Parathyroid adenoma (tissue), 2 donors: ENCODE measurements at regions not wholly inside any gene's neighbourhood (a gene's known extent, or its start where the extent isn't known, plus 50 kb on each side); places are given as distances from the start of the nearest gene placed in this dataset.

Source experiments
- H2AFZ ChIP-seq: fragments of 300-600 bp; sonication (generic); one replicate; pipeline ENCODE4 v1.7.0; 2017; ENCODE audit warnings: antibody characterized with exemption, mild to moderate bottlenecking
- H3K27ac ChIP-seq: fragments of 300-600 bp; sonication (generic); one replicate; pipeline ENCODE4 v1.7.0; 2017
- H3K27me3 ChIP-seq: fragments of 300-600 bp; sonication (generic); one replicate; pipeline ENCODE4 v1.7.0; 2017; ENCODE audit warnings: low read length; ENCODE audit not compliant: control insufficient read depth, insufficient read depth
- H3K36me3 ChIP-seq: fragments of 300-600 bp; sonication (generic); one replicate; pipeline ENCODE4 v1.7.0; 2017; ENCODE audit warnings: low read length; ENCODE audit not compliant: control insufficient read depth, insufficient read depth
- H3K4me1 ChIP-seq: fragments of 300-600 bp; sonication (generic); one replicate; pipeline ENCODE4 v1.7.0; 2017; ENCODE audit warnings: control low read depth
- H3K4me2 ChIP-seq: fragments of 300-600 bp; sonication (generic); one replicate; pipeline ENCODE4 v1.7.0; 2017; ENCODE audit warnings: low read length
- H3K4me3 ChIP-seq: fragments of 300-600 bp; sonication (generic); one replicate; pipeline ENCODE4 v1.7.0; 2017; ENCODE audit warnings: low read depth, low read length
- H3K79me2 ChIP-seq: fragments of 300-600 bp; sonication (generic); one replicate; pipeline ENCODE4 v1.7.0; 2017; ENCODE audit warnings: control low read depth
- H3K9ac ChIP-seq: fragments of 300-600 bp; sonication (generic); one replicate; pipeline ENCODE4 v1.7.0; 2017; ENCODE audit warnings: mild to moderate bottlenecking
- H3K9me3 ChIP-seq: fragments of 300-600 bp; sonication (generic); one replicate; pipeline ENCODE4 v1.7.0; 2017; ENCODE audit warnings: low read length; ENCODE audit not compliant: control insufficient read depth
- CTCF ChIP-seq: fragments of 300-600 bp; sonication (generic); IDR thresholded peaks from one replicate; pipeline ENCODE4 v1.7.0; 2017; ENCODE audit warnings: antibody characterized with exemption, mild to moderate bottlenecking
- donor health status: primary hyperparathyroidism.

GRCh38 chr9:31573561-31573960 is 810.9 kb upstream of the ACO1 start:
- Histone ChIP-seq H3K27ac (no peak overlapping the region), H3K9ac (no peak overlapping the region), H2AFZ (no peak overlapping the region), H3K36me3 (no peaks in the 10 kb centered on the region), H3K27me3 (no peaks in the 10 kb centered on the region), H3K9me3 (no peaks in the 10 kb centered on the region), H3K4me1 (no peaks in the 10 kb centered on the region), H3K79me2 (no peaks in the 10 kb centered on the region), H3K4me2 (no peak overlapping the region), H3K4me3 (no peak overlapping the region)
- no peak for TF ChIP-seq CTCF

GRCh38 chr9:31574006-31574765 is 810.3 kb upstream of the ACO1 start:
- Histone ChIP-seq H3K79me2 (no peaks in the 10 kb centered on the region), H3K27me3 (no peaks in the 10 kb centered on the region), H2AFZ (no peak overlapping the region), H3K27ac (no peak overlapping the region), H3K36me3 (no peaks in the 10 kb centered on the region), H3K9ac (no peak overlapping the region), H3K4me2 (no peak overlapping the region), H3K4me3 (no peak overlapping the region), H3K9me3 (no peaks in the 10 kb centered on the region), H3K4me1 (no peaks in the 10 kb centered on the region)
- TF ChIP-seq CTCF = no peak

- Histone ChIP-seq H3K27me3 (no peaks in the 10 kb centered on the region), H3K27ac (no peak overlapping the region), H3K9me3 (no peaks in the 10 kb centered on the region), H3K79me2 (no peaks in the 10 kb centered on the region), H3K4me1 (no peaks in the 10 kb centered on the region), H3K36me3 (no peaks in the 10 kb centered on the region), H2AFZ (no peak overlapping the region), H3K4me3 (no peak overlapping the region), H3K4me2 (no peak overlapping the region), H3K9ac (no peak overlapping the region)
- TF ChIP-seq CTCF = no peak
Observed at GRCh38 chr9:31582071-31582470, 802.4 kb upstream of the ACO1 start.

GRCh38 chr9:31582561-31582960 is 801.9 kb upstream of the ACO1 start:
- Histone ChIP-seq H3K4me2 (no peak overlapping the region), H3K4me1 (no peaks in the 10 kb centered on the region), H3K27me3 (no peaks in the 10 kb centered on the region), H2AFZ (no peak overlapping the region), H3K9ac (no peak overlapping the region), H3K36me3 (no peaks in the 10 kb centered on the region), H3K79me2 (no peaks in the 10 kb centered on the region), H3K27ac (no peak overlapping the region), H3K9me3 (no peaks in the 10 kb centered on the region), H3K4me3 (no peak overlapping the region)
- no peak for TF ChIP-seq CTCF

GRCh38 chr9:31585158-31585557 is 799.3 kb upstream of the ACO1 start:
- Histone ChIP-seq H3K27ac (no peak overlapping the region), H3K4me3 (no peak overlapping the region), H3K27me3 (no peaks in the 10 kb centered on the region), H3K4me1 (no peaks in the 10 kb centered on the region), H3K79me2 (no peaks in the 10 kb centered on the region), H3K36me3 (no peaks in the 10 kb centered on the region), H3K9me3 (no peaks in the 10 kb centered on the region), H2AFZ (no peak overlapping the region), H3K9ac (no peak overlapping the region), H3K4me2 (no peak overlapping the region)
- TF ChIP-seq CTCF = no peak
